GM18499 (cell line): ENCODE measurements at regions not wholly inside any gene's neighbourhood (a gene's known extent, or its start where the extent isn't known, plus 50 kb on each side); places are given as distances from the start of the nearest gene placed in this dataset.

Experiments
- ATAC-seq: cut with Tn5 transposase; IDR thresholded peaks from one replicate; pipeline ENCODE4 v1.9.1; 2021; ENCODE audit warnings: moderate number of reproducible peaks; ENCODE audit not compliant: insufficient read depth, unreplicated experiment

DNA sequence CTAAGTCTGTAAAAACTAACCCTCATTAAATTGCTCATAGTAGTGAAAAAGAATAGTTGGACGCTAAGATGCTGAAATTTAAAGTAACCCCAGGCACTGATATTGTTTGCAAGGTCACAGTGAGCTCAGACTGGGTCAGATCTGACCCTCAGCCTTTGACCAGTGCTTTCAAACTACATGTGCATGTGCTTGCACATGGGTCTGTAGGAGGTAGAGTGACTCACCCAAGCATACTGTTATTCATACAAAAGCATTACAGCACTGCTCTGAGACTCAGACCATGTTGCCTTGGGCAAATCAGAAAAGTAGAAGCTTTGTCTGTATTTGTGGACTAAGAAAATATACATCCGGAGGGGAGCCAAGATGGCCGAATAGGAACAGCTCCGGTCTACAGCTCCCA lies 326.4 kb upstream of the MARCKS start:
- no peak for ATAC-seq

DNA sequence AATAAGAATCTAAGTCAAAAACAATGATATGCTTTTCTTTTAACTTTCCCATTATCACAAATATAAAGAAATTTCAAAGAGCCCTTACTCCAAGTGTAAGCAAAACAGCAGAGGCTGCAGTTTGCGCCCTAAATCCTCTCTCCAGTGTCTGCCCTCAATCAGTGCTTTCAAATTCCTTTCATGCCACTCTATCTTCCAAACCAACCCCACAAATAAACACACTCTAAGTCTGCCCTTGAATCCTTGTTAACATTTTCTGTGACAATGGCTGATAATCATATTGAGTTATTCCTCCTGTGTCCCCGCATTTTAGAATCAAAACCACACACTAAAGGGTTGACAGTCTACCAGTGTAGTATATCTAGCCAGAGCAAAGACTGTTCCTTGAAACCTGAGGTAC lies 317.9 kb upstream of the MARCKS start:
- ATAC-seq = no peak

GRCh38 chr6:113539623-113540022 lies 317.5 kb upstream of the MARCKS start:
- no peak for ATAC-seq

DNA sequence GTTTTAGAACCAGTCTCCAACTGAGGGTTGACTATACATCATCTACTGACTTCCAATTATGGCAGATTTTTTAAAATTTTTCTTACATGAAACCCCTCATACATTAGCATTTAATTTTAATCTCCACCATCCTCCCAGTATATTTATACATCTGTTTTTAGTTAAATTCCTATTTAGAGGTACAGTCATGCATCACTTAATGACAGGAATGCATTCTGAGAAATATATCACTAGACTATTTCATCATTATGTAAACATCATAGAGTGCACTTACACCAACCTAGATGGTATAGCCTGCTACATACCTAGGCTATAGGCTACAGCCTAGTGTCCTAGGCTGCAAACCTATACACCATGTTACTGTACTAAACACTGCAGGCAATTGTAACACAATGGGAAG lies 316.7 kb upstream of the MARCKS start:
- no peak for ATAC-seq

- no peak for ATAC-seq
Measured at GRCh38 chr6:113551168-113551567, 306.0 kb upstream of the MARCKS start.

DNA sequence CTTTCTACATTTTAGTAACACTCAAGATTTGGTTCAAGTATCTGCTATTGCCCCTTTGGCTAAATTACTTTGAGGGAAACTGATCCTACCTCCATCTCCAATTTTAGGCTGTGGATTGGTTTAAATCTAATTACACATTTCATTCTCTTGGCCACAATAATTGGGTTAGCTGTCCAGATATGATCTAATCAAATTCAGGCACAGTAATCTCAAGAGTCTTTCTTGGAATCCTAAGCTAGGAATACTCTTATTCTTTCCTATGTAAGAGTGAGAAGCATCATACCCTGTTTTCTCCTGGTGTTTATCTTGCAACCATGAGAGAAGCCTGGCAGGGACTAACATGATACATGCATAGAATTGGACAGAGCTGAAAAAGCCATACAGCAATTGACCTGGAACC lies 300.4 kb upstream of the MARCKS start:
- no peak for ATAC-seq

DNA sequence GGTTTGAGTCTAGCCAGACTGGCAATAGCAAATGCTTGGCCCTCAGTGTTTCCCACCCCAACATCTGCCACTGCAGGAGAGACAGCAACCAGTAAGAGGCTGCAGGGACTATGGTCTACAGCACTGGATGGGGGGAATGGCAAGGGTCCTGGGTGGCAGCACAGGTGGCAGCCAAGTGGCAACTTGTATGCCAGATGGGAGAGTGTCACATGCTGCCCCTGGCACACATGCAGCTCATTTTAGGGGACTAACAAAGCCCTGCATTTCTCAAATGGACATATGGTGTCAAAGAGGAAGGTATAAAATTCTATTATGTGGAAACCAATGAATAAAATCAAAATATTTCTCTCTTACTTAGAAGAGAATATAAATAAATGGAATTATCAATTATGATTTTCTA lies 298.7 kb upstream of the MARCKS start:
- no peak for ATAC-seq

DNA sequence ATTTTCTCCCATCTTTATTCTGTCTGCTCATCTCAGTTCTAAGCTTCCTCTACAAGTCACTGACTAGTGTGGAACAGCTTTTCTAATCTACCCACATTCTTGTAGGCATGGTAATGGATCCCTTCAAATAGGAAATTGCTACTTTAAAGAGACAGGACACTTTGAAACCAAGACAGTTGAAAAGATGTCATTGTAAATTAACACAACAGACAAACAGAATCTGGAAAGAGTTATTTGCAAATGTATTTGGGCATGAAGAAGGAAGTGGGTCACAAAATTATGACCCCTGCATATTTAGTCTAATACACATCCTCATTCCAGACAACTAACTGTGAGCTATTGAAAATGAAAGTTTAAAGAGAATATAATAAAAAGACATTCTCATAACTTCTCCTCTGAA lies 298.2 kb upstream of the MARCKS start:
- ATAC-seq = no peak

- no peak for ATAC-seq
Measured at GRCh38 chr6:113560376-113560775, 296.8 kb upstream of the MARCKS start.

GRCh38 chr6:113560908-113561307 lies 296.2 kb upstream of the MARCKS start:
- ATAC-seq = no peak

- no peak for ATAC-seq
Measured at GRCh38 chr6:113562248-113562647, 294.9 kb upstream of the MARCKS start.

- ATAC-seq = no peak
Measured at GRCh38 chr6:113564371-113565171, 292.6 kb upstream of the MARCKS start.

GRCh38 chr6:113565306-113565705 lies 291.8 kb upstream of the MARCKS start:
- ATAC-seq = no peak

DNA sequence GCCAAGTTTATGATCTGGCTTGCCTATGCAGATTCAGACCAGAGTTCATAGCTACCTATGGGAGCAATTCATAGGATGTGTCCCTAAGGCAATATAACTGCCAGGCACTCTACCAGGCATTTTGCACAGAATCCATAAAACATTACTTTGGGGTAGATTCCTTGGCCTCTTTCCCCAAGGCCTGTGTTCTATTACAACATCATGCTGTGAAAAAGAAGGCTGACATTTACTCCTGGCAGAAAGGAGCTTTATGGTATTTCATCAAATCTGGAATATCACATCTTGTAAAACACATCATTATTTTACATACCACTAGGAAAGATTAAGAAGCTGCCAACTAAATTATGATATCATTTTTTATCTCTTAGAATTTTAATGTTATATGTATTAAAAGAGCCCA lies 287.0 kb upstream of the MARCKS start:
- ATAC-seq = no peak

- ATAC-seq = no peak
Measured at GRCh38 chr6:113570641-113571040, 286.5 kb upstream of the MARCKS start.

DNA sequence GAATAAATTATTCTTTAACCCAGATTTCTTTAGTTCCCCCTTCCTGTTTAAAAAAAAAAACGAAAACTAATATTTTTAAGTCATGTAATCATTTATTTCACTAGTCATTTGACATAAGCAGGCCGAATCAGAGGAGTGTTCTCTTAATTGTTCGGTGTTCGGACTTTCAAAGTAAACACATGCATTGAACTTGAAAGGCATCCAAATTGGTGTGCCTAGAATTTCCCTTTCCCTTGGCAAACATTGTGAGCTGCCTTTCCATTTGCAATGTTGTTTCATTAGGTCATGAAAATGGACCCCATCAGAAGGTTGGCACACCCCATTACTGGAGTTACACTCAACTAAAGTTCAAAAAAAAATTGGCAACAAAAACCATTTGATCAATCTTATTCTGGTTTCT lies 283.0 kb upstream of the MARCKS start:
- no peak for ATAC-seq

DNA sequence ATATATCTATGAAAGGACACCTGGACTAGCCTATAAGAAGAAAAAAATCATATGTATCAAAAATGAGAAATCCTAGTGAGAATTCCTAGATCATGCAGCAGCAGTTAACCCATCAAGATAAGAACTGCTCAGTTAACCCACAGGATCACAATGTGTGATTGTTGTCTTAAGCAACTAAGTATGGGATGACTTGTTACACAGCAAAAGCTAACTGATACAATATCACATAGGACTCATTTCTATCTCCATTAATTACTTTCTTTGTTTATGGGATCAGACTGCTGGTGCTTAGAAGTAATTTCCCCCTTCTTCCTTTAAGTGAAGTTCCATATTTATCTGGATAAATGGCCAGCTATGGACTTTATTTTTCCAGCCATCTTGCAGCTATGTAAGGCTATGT lies 280.8 kb upstream of the MARCKS start:
- ATAC-seq = no peak

DNA sequence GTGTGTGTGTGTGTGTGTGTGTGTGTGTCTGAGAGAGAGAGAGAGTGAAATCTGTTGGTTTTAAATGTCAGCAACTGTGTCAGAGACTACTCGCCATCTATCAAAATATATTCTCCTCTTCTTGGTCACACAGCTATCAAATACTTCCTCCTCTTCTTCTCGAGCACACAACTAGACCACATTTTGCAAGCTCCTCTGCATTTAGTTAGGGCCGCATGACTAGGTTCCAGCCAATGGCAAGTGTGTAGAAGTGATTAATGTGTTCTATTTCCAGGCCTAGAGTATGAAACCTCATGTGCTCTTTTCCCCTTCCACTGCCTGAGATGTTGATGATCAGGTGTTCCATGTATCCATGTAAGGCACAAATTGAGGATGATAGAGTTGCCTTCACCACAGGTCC lies 278.5 kb upstream of the MARCKS start:
- no peak for ATAC-seq

DNA sequence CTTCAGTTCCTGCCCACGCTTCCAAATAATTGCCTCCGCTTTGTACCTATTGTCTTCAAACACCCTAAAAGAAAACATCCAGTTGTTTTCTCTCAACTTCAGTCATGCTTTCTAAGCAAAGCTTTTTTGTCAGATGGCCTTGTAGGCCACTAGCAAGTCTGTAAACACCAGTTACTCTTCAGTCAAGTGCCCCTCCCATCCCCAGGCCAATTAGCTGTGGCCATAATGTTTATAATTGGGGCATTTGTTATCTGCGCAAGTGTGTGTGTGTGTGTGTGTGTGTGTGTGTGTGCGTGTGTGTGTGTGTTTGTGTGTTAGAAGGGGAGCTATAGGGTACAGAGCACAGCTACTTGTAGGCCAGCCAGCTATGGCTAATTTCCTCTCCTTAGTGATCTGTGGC lies 272.4 kb upstream of the MARCKS start:
- ATAC-seq = no peak

- no peak for ATAC-seq
Measured at GRCh38 chr6:113585246-113585645, 271.9 kb upstream of the MARCKS start.

DNA sequence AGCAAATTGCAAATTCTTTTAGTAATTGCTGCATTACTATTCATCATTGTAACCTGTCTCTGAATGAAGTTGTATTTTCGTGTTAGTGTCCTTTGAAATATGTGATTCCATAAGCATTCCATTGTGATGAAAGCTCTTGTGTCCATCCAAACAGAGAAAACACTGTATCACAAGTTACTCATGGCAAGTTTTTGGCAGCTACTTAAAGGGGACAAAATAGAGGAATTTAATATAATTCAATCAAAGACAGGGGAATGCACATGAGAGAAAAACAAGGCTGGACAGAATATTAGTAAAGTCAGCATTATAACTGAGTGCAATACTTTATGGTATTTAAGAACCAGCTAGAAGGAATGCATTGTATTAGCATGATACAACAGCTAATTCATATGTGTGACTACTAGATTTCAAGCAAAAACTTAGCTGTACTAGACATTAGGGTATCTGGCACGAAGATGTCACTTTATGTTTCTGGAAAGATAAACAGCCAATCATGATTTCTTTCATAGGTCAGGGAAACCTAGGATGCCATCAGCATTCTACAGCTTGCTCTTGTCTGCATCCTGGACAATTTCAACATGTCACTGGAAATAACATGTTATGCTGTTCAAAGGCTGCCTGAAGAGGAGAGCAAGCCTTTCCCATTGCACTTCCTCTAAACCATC lies 270.6 kb upstream of the MARCKS start:
- ATAC-seq = no peak

GRCh38 chr6:113587078-113587699 lies 270.0 kb upstream of the MARCKS start:
- no peak for ATAC-seq
